Esophagus muscularis mucosa (tissue), 4 donors: ENCODE measurements at regions not wholly inside any gene's neighbourhood (a gene's known extent, or its start where the extent isn't known, plus 50 kb on each side); places are given as distances from the start of the nearest gene placed in this dataset.

Experiments
- CTCF ChIP-seq, 3 experiments: fragments of 200-600 bp in 2 of 3; fragments of 450-650 bp in 1 of 3; sonication (generic) in 2 of 3; IDR thresholded peaks; one replicate each; pipeline ENCODE4 v1.5.1; 2017 to 2019; ENCODE audit warnings: antibody characterized with exemption in 3 of 3, mild to moderate bottlenecking in 2 of 3, moderate library complexity in 1 of 3
- EP300 ChIP-seq: sonication (generic); formaldehyde crosslinking; IDR thresholded peaks from one replicate; pipeline ENCODE4 v1.6.1; 2017; ENCODE audit warnings: antibody characterized with exemption
- POLR2A ChIP-seq: fragments of 450-650 bp; IDR thresholded peaks from one replicate; pipeline ENCODE4 v1.6.1; 2017; ENCODE audit warnings: antibody characterized with exemption, moderate library complexity, mild to moderate bottlenecking, low read depth
- POLR2AphosphoS5 ChIP-seq, 2 donors: sonication (generic); formaldehyde crosslinking; IDR thresholded peaks; one replicate each; pipeline ENCODE4 v1.6.1; 2017; ENCODE audit warnings: antibody characterized with exemption in 2 of 2

- TF ChIP-seq POLR2A (no peak), CTCF (IDR thresholded peaks at IDR 0.05) (no peak), POLR2AphosphoS5 (IDR thresholded peaks at IDR 0.05) (no peak), EP300 (no peak)
These were observed 211.0 kb downstream of the TOMM20 start for GRCh38 chr1:234917495-234918180.
